DOHH2 (cell line): ENCODE measurements at regions not wholly inside any gene's neighbourhood (a gene's known extent, or its start where the extent isn't known, plus 50 kb on each side); places are given as distances from the start of the nearest gene placed in this dataset.

Experiments
- H3F3A ChIP-seq: fragments of 200-600 bp; sonication (generic), shearing (Covaris generic); 2 replicates; pipeline ENCODE4 v1.6.0; 2016; ENCODE audit warnings: antibody characterized with exemption, mild to moderate bottlenecking; ENCODE audit not compliant: control insufficient read depth, insufficient read depth
- H3K27ac ChIP-seq: fragments of 200-600 bp; sonication (generic); 2 replicates; pipeline ENCODE4 v1.5.1; 2014; ENCODE audit warnings: low read depth, mild to moderate bottlenecking, low read length, moderate library complexity
- H3K27me3 ChIP-seq: fragments of 200-600 bp; sonication (generic); 2 replicates; pipeline ENCODE4 v1.6.1; 2014; ENCODE audit warnings: mild to moderate bottlenecking, low read length, mixed read lengths; ENCODE audit not compliant: control insufficient read depth
- H3K36me3 ChIP-seq: fragments of 200-600 bp; sonication (generic); 2 replicates; pipeline ENCODE4 v1.6.1; 2014; ENCODE audit warnings: mild to moderate bottlenecking, low read length, moderate library complexity, mixed read lengths; ENCODE audit not compliant: control insufficient read depth
- H3K4me1 ChIP-seq: fragments of 200-600 bp; sonication (generic); 2 replicates; pipeline ENCODE4 v1.6.1; 2014; ENCODE audit warnings: mild to moderate bottlenecking, low read length, mixed read lengths; ENCODE audit not compliant: control insufficient read depth
- H3K4me2 ChIP-seq: fragments of 200-600 bp; sonication (generic); 2 replicates; pipeline ENCODE4 v1.6.0; 2014; ENCODE audit warnings: mild to moderate bottlenecking, low read length, moderate library complexity
- H3K4me3 ChIP-seq: fragments of 200-600 bp; sonication (generic); 2 replicates; pipeline ENCODE4 v1.5.1; 2014; ENCODE audit warnings: mild to moderate bottlenecking, low read length, mixed read lengths
- H3K79me2 ChIP-seq: fragments of 200-600 bp; sonication (generic); 2 replicates; pipeline ENCODE4 v1.6.1; 2014; ENCODE audit warnings: mild to moderate bottlenecking, low read length, mixed read lengths; ENCODE audit not compliant: control insufficient read depth
- H3K9me2 ChIP-seq: fragments of 200-600 bp; sonication (generic); replicated peaks from 2 replicates; pipeline ENCODE4 v1.6.1; 2014; ENCODE audit warnings: mild to moderate bottlenecking, low read length, mixed read lengths; ENCODE audit not compliant: control insufficient read depth
- H3K9me3 ChIP-seq: fragments of 200-600 bp; sonication (generic); 2 replicates; pipeline ENCODE4 v1.6.1; 2014; ENCODE audit warnings: antibody characterized with exemption, low read length, mixed read lengths; ENCODE audit not compliant: control insufficient read depth, insufficient read depth
- H4K20me1 ChIP-seq: fragments of 200-600 bp; sonication (generic); 2 replicates; pipeline ENCODE4 v1.6.0; 2014; ENCODE audit warnings: low read depth, mild to moderate bottlenecking, antibody characterized with exemption, low read length, moderate library complexity; ENCODE audit not compliant: control insufficient read depth, insufficient read depth
- EZH2phosphoT487 ChIP-seq: fragments of 200-600 bp; sonication (generic); IDR thresholded peaks from 2 replicates; pipeline ENCODE4 v1.6.1; 2017; ENCODE audit warnings: borderline replicate concordance, mild to moderate bottlenecking, antibody characterized with exemption, low read length, moderate library complexity, mixed read lengths
- TF ChIP-seq, protein P1 (sequence below): fragments of 200-600 bp; sonication (generic); IDR thresholded peaks from one replicate; pipeline ENCODE4 v1.5.1; 2014; ENCODE audit warnings: antibody characterized with exemption, mild to moderate bottlenecking, low read depth, low read length; ENCODE audit not compliant: poor library complexity, severe bottlenecking

GRCh38 chr3:40924559-40925141, 274.7 kb upstream of the CTNNB1 start:
- Histone ChIP-seq H3K4me3 (no peak overlapping the region), H3K9me3 (no peaks in the 10 kb centered on the region), H3K27ac (no peak overlapping the region), H3K79me2 (no peaks in the 10 kb centered on the region), H3K36me3 (no peaks in the 10 kb centered on the region), H3K4me2 (no peak overlapping the region), H3K4me1 (peaks cover 19% of the 10 kb centered on the region), H4K20me1 (no peaks in the 10 kb centered on the region), H3K9me2 (no peaks in the 10 kb centered on the region), H3K27me3 (no peaks in the 10 kb centered on the region), H3F3A (no peaks in the 10 kb centered on the region)
- TF ChIP-seq, protein P1, sequence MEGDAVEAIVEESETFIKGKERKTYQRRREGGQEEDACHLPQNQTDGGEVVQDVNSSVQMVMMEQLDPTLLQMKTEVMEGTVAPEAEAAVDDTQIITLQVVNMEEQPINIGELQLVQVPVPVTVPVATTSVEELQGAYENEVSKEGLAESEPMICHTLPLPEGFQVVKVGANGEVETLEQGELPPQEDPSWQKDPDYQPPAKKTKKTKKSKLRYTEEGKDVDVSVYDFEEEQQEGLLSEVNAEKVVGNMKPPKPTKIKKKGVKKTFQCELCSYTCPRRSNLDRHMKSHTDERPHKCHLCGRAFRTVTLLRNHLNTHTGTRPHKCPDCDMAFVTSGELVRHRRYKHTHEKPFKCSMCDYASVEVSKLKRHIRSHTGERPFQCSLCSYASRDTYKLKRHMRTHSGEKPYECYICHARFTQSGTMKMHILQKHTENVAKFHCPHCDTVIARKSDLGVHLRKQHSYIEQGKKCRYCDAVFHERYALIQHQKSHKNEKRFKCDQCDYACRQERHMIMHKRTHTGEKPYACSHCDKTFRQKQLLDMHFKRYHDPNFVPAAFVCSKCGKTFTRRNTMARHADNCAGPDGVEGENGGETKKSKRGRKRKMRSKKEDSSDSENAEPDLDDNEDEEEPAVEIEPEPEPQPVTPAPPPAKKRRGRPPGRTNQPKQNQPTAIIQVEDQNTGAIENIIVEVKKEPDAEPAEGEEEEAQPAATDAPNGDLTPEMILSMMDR = no peak
- TF ChIP-seq EZH2phosphoT487 = no peak

- TF ChIP-seq, protein P1 = no peak
- TF ChIP-seq EZH2phosphoT487 = no peak
- Histone ChIP-seq H3K27me3 (no peaks in the 10 kb centered on the region), H3K4me2 (no peak overlapping the region)
These were observed 274.1 kb upstream of the CTNNB1 start for GRCh38 chr3:40925231-40925630.

GRCh38 chr3:40930131-40930538, 269.2 kb upstream of the CTNNB1 start:
- Histone ChIP-seq H3K27ac (no peak overlapping the region), H3K27me3 (no peaks in the 10 kb centered on the region), H3F3A (no peaks in the 10 kb centered on the region), H4K20me1 (no peaks in the 10 kb centered on the region), H3K79me2 (no peaks in the 10 kb centered on the region), H3K9me3 (no peaks in the 10 kb centered on the region), H3K4me1 (peaks cover 15% of the 10 kb centered on the region), H3K4me3 (no peak overlapping the region), H3K36me3 (no peaks in the 10 kb centered on the region), H3K4me2 (no peak overlapping the region), H3K9me2 (no peaks in the 10 kb centered on the region)
- no peak for TF ChIP-seq EZH2phosphoT487
- TF ChIP-seq, protein P1 = no peak

More at GRCh38 chr3:40925231-40925630, 274.1 kb upstream of the CTNNB1 start:
- Histone ChIP-seq H3K9me3 (no peaks in the 10 kb centered on the region), H3K4me1 (peaks cover 19% of the 10 kb centered on the region), H3K9me2 (no peaks in the 10 kb centered on the region), H4K20me1 (no peaks in the 10 kb centered on the region), H3K4me3 (no peak overlapping the region), H3K27ac (no peak overlapping the region), H3K79me2 (no peaks in the 10 kb centered on the region), H3K36me3 (no peaks in the 10 kb centered on the region), H3F3A (no peaks in the 10 kb centered on the region)
